ENCODE measurements at regions not wholly inside any gene's neighbourhood (a gene's known extent, or its start where the extent isn't known, plus 50 kb on each side); places are given as distances from the start of the nearest gene placed in this dataset.
"Not testable (repeated sequence)": the region's sequence is repeated elsewhere in the genome, so short reads cannot be mapped to it uniquely, and the experiment has no call there.

DNA sequence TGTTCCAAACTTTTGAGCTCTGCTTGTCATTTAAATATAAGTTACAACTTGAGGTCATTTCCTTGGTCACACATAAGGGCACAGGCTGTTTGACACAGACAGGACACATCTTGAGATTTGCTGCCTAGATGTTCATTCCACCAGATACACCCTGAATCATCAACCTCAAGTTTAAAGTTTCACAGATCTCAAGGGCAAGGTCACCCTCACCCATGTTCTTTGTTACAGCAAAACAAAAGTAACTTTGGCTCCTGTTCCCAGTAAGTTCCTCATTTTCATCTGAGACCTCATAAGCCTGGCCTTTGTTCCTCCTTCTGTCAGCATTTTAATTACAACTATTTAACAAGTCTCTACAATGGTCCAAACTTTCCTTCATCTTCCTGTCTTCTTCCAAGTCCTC is 106.7 kb upstream of the CTSV start:
- peak overlapping the region; percentile 8 for H3K27ac ChIP-seq (ENCODE audit: low read length)
- H3K4me3 ChIP-seq (ENCODE audit: low read length); H3K36me3 ChIP-seq (ENCODE audit: control insufficient read depth, insufficient read depth, low read length); H3K9me3 ChIP-seq (ENCODE audit: control insufficient read depth, low read depth, low read length); H3K27me3 ChIP-seq (ENCODE audit: control insufficient read depth, insufficient read depth, low read length): not testable (repeated sequence)
- DNase-seq = peak in 1 of 2 donors; percentile 22
- peaks cover 39% of the 10 kb centered on the region for H3K4me1 ChIP-seq (ENCODE audit: control insufficient read depth, insufficient read depth, low read length)

DNA sequence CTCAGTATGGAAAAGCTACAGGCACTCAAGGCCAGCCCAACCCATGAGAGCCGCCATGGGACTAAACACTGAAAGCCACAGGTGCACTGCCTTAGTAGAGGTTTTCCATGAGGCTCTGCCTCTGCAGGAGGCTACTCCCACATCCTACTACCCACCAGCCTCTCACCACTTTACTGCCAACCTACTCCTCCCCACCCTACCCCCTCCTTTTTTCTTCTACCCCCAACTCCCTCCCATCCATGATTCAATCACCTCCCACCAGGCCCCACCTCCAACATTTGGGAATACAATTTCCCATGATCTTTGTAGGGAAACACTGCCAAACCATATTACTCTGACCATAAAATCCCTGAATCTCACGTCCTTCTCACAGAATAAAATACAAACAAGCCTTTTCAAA is 101.6 kb upstream of the CTSV start:
- Histone ChIP-seq H3K4me1 (ENCODE audit: control insufficient read depth, insufficient read depth, low read length) (peaks cover 10% of the 10 kb centered on the region), H3K9me3 (ENCODE audit: control insufficient read depth, low read depth, low read length) (no peaks in the 10 kb centered on the region), H3K27me3 (ENCODE audit: control insufficient read depth, insufficient read depth, low read length) (no peaks in the 10 kb centered on the region), H3K4me3 (ENCODE audit: low read length) (no peak overlapping the region), H3K36me3 (ENCODE audit: control insufficient read depth, insufficient read depth, low read length) (no peaks in the 10 kb centered on the region), H3K27ac (ENCODE audit: low read length) (no peak overlapping the region)
- no peak for DNase-seq
- no CpG with 5 or more reads among the region's 2 CpGs for WGBS (ENCODE audit: insufficient coverage, low lambda C conversion rate)

DNA sequence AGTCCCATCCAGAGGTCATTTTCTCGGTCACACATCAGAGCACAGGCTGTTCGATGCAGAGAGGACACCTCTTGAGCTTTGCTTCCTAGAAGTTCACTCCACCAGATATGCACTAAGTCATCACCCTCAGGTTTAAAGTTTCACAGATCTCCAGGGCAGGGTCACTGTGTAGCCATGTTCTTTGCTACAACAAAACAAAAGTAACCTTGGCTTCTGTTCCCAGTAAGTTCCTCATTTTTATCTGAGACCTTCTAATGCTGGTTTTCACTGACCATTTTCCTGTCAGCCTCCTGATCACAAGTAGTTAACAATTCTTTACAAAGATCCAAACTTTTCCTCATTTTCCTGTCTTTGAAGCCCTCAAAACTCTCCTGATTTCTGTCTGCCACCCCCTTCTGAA is 97.5 kb upstream of the CTSV start:
- H3K4me1 ChIP-seq (ENCODE audit: control insufficient read depth, insufficient read depth, low read length) = peaks cover 4% of the 10 kb centered on the region
- DNase-seq = peak in 1 of 2 donors; percentile 36
- H3K9me3 ChIP-seq (ENCODE audit: control insufficient read depth, low read depth, low read length) = no peaks in the 10 kb centered on the region
- no CpG with 5 or more reads among the region's 2 CpGs for WGBS (ENCODE audit: insufficient coverage, low lambda C conversion rate)
- no peak overlapping the region for H3K4me3 ChIP-seq (ENCODE audit: low read length)
- H3K27me3 ChIP-seq (ENCODE audit: control insufficient read depth, insufficient read depth, low read length) = no peaks in the 10 kb centered on the region
- no peaks in the 10 kb centered on the region for H3K36me3 ChIP-seq (ENCODE audit: control insufficient read depth, insufficient read depth, low read length)
- peak overlapping the region; percentile 46 for H3K27ac ChIP-seq (ENCODE audit: low read length)

DNA sequence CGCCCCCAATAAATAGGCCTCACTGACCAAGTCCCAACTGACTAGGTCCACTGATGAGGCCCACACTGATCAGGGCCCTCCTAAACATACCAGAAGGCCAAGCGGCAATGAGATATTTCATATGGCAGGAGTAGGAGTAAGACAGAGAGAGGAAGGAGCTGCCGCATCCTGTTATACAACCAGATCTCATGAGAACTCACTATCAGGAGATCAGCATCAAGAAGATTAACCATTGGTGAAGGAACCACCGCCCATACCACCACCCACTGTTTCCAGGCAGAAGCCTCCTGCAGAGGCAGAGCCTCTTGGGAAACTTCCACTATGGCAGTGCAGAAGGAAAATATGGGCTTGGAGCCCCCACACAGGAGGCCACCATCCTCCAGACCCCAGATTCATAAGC is 95.0 kb upstream of the CTSV start:
- not testable (repeated sequence) for H3K4me1 ChIP-seq (ENCODE audit: control insufficient read depth, insufficient read depth, low read length); DNase-seq; H3K27ac ChIP-seq (ENCODE audit: low read length); H3K27me3 ChIP-seq (ENCODE audit: control insufficient read depth, insufficient read depth, low read length); H3K36me3 ChIP-seq (ENCODE audit: control insufficient read depth, insufficient read depth, low read length); H3K4me3 ChIP-seq (ENCODE audit: low read length)
- peaks cover 13% of the 10 kb centered on the region for H3K9me3 ChIP-seq (ENCODE audit: control insufficient read depth, low read depth, low read length)
- no CpG with 5 or more reads among the region's 4 CpGs for WGBS (ENCODE audit: insufficient coverage, low lambda C conversion rate)

DNA sequence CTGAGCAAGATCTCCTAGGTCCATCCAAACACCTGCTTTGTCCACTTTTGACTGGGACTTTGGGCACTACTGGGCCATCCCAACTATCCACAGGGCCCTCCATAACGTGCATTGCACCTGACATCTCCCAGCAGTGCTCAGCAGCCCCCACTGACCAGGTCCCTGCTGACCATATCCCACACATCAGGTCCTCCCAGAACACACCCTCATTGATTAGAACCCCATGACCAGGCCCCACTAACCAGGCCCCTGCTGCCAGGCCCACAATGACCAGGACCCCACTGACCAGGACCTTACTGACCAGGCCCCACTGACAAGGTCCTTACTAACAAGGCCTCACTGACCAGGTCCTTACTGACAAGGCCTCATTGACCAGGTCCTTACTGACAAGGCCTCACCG is 93.9 kb upstream of the CTSV start:
- no peak for DNase-seq
- Histone ChIP-seq H3K4me3 (ENCODE audit: low read length) (no peak overlapping the region), H3K4me1 (ENCODE audit: control insufficient read depth, insufficient read depth, low read length) (peaks cover 4% of the 10 kb centered on the region), H3K9me3 (ENCODE audit: control insufficient read depth, low read depth, low read length) (peaks cover 13% of the 10 kb centered on the region), H3K27me3 (ENCODE audit: control insufficient read depth, insufficient read depth, low read length) (no peaks in the 10 kb centered on the region), H3K36me3 (ENCODE audit: control insufficient read depth, insufficient read depth, low read length) (no peaks in the 10 kb centered on the region), H3K27ac (ENCODE audit: low read length) (no peak overlapping the region)
- WGBS (ENCODE audit: insufficient coverage, low lambda C conversion rate) = no CpG with 5 or more reads among the region's 2 CpGs

DNA sequence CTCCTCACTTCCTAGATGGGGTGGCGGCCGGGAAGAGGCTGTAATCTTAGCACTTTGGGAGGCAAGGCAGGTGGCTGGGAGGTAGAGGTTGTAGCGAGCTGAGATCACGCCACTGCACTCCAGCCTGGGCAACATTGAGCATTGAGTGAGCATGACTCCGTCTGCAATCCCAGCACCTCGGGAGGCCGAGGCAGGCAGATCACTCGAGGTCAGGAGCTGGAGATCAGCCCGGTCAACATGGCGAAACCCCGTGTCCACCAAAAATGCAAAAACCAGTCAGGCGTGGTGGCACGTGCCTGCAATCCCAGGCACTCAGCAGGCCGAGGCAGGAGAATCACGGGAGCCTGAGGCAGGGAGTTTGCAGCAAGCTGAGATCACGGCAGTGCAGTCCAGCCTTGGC is 91.9 kb upstream of the CTSV start:
- H3K27me3 ChIP-seq (ENCODE audit: control insufficient read depth, insufficient read depth, low read length); DNase-seq; H3K36me3 ChIP-seq (ENCODE audit: control insufficient read depth, insufficient read depth, low read length); H3K27ac ChIP-seq (ENCODE audit: low read length); H3K4me3 ChIP-seq (ENCODE audit: low read length); H3K4me1 ChIP-seq (ENCODE audit: control insufficient read depth, insufficient read depth, low read length): not testable (repeated sequence)
- WGBS (ENCODE audit: insufficient coverage, low lambda C conversion rate) = 60% methylated on average over 1 of the region's 16 CpGs
- H3K9me3 ChIP-seq (ENCODE audit: control insufficient read depth, low read depth, low read length) = peaks cover 13% of the 10 kb centered on the region

DNA sequence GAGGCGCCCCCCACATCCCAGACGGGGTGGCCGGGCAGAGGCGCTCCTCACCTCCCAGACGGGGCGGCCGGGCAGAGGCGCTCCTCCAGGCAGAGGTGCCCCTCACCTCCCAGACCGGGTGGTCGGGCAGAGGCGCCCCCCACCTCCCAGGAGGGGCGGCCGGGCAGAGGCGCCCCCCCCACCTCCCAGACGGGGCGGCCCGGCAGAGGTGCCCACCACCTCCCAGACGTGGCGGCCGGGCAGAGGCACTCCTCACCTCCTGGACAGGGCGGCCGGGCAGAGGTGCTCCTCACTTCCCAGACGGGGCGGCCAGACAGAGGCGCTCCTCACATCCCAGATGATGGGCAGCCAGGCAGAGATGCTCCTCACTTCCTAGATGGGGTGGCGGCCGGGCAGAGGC is 91.4 kb upstream of the CTSV start:
- not testable (repeated sequence) for H3K27me3 ChIP-seq (ENCODE audit: control insufficient read depth, insufficient read depth, low read length)

DNA sequence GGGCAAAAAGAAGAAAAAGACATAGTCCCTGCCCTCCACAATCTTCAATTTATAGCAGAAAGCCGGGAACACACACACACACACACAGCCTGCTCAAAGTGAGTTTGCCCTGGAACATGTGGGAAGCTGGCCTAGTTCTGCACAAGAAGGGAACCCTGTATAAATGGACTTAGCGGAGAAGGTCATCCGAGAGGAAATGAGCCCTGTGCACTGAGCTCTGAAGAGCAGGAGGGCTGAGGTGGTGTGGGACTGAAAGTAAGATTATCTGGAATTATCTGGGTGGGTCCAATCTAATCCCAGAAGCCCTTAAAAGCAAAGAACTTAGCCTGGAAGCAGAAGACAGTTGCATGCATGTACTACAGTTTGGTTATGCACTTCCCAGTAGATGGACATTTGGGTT is 90.0 kb upstream of the CTSV start:
- H3K36me3 ChIP-seq (ENCODE audit: control insufficient read depth, insufficient read depth, low read length) = no peaks in the 10 kb centered on the region
- no peak overlapping the region for H3K27ac ChIP-seq (ENCODE audit: low read length)
- H3K9me3 ChIP-seq (ENCODE audit: control insufficient read depth, low read depth, low read length) = peaks cover 13% of the 10 kb centered on the region
- H3K4me1 ChIP-seq (ENCODE audit: control insufficient read depth, insufficient read depth, low read length) = peaks cover 4% of the 10 kb centered on the region
- no peak for DNase-seq
- no peaks in the 10 kb centered on the region for H3K27me3 ChIP-seq (ENCODE audit: control insufficient read depth, insufficient read depth, low read length)
- WGBS (ENCODE audit: insufficient coverage, low lambda C conversion rate) = no CpG with 5 or more reads among the region's 3 CpGs
- no peak overlapping the region for H3K4me3 ChIP-seq (ENCODE audit: low read length)

More for the DNA sequence above, 91.4 kb upstream of the CTSV start:
- H3K4me3 ChIP-seq (ENCODE audit: low read length); H3K4me1 ChIP-seq (ENCODE audit: control insufficient read depth, insufficient read depth, low read length); DNase-seq; H3K36me3 ChIP-seq (ENCODE audit: control insufficient read depth, insufficient read depth, low read length); H3K27ac ChIP-seq (ENCODE audit: low read length): not testable (repeated sequence)
- H3K9me3 ChIP-seq (ENCODE audit: control insufficient read depth, low read depth, low read length) = peaks cover 13% of the 10 kb centered on the region
- WGBS (ENCODE audit: insufficient coverage, low lambda C conversion rate) = no CpG with 5 or more reads among the region's 27 CpGs

DNA sequence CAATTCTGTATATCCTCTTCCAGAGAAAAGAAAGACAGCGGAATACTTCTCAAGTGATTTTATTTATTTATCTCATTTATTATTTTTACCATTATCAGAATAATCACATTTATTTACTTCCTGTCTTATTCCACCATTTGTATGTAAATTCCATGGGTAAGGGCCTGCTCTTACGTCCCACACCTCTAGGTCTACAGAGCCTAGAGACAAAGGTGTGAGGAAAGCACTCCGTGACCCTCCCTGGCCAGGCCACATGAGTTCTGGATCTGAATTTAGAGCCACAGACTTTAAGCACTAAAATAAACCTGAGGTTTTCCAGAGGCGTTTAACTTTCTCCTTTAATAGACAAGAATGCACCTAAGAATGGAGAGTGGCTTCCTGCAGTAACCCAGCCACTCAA is 85.3 kb upstream of the CTSV start:
- H3K4me1 ChIP-seq (ENCODE audit: control insufficient read depth, insufficient read depth, low read length) = no peaks in the 10 kb centered on the region
- H3K27ac ChIP-seq (ENCODE audit: low read length) = no peak overlapping the region
- H3K9me3 ChIP-seq (ENCODE audit: control insufficient read depth, low read depth, low read length) = no peaks in the 10 kb centered on the region
- 100% methylated on average over 1 of the region's 4 CpGs for WGBS (ENCODE audit: insufficient coverage, low lambda C conversion rate)
- no peaks in the 10 kb centered on the region for H3K27me3 ChIP-seq (ENCODE audit: control insufficient read depth, insufficient read depth, low read length)
- no peak for DNase-seq
- H3K4me3 ChIP-seq (ENCODE audit: low read length) = no peak overlapping the region
- H3K36me3 ChIP-seq (ENCODE audit: control insufficient read depth, insufficient read depth, low read length) = no peaks in the 10 kb centered on the region

DNA sequence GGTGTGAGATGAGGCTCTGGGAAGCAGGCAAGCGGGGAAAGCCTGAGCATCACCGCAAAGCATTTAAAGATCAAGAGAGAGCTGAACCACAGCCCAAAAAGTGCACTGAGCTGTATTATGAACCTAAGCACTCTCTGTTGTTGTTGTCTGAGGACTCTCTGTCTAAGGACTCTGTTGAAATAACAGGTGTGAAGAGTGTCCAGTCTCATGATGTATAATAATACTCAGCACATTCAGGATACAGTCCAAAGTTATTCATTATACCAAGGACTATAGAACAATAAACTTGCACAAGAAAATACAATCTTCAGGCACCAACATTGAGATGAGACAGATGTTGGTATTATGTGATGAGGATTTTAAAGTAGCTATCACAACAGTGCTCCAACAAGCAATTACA is 71.8 kb upstream of the CTSV start:
- peaks cover 3% of the 10 kb centered on the region for H3K4me1 ChIP-seq (ENCODE audit: control insufficient read depth, insufficient read depth, low read length)
- H3K4me3 ChIP-seq (ENCODE audit: low read length) = no peak overlapping the region
- H3K36me3 ChIP-seq (ENCODE audit: control insufficient read depth, insufficient read depth, low read length) = no peaks in the 10 kb centered on the region
- no peaks in the 10 kb centered on the region for H3K27me3 ChIP-seq (ENCODE audit: control insufficient read depth, insufficient read depth, low read length)
- H3K9me3 ChIP-seq (ENCODE audit: control insufficient read depth, low read depth, low read length) = no peaks in the 10 kb centered on the region
- peak overlapping the region; percentile 92 for H3K27ac ChIP-seq (ENCODE audit: low read length)
- DNase-seq = peak; percentile 55 to 76
- WGBS (ENCODE audit: insufficient coverage, low lambda C conversion rate) = no CpG with 5 or more reads among the region's 2 CpGs

DNA sequence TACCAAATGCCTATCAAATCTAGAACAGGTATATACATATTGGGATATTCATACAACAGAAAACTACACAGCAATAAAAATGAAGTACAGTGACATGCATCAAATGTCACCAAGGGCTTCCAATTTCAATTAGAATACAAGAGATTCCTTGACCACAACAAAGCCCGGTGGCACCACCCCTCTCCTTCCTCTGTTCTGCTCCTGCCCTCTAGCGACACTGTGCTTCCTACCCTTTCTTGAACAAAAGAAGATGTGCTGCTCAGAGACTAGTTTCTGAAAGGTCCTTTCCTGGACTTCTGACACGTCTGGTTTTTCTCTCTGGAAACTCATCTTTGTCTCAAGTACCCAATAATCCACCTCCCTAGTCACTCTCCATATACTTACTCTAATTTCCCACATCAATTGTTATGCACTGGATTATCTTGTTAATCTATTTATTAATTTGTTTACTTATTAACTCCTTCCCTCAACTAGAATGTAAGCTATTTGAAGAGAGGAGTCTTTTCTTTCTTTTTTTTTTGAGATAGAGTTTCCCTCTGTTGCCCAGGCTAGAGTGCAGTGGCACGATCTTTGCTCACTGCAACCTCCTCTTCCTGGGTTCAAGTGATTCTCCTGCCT is 70.4 kb upstream of the CTSV start:
- H3K9me3 ChIP-seq (ENCODE audit: control insufficient read depth, low read depth, low read length) = no peaks in the 10 kb centered on the region
- H3K27ac ChIP-seq (ENCODE audit: low read length) = peak overlapping the region; percentile 92
- peaks cover 3% of the 10 kb centered on the region for H3K4me1 ChIP-seq (ENCODE audit: control insufficient read depth, insufficient read depth, low read length)
- whole genome bisulfite sequencing (ENCODE audit: insufficient coverage, low lambda C conversion rate) = no CpG with 5 or more reads among the region's 4 CpGs
- H3K36me3 ChIP-seq (ENCODE audit: control insufficient read depth, insufficient read depth, low read length) = no peaks in the 10 kb centered on the region
- DNase-seq = peak; percentile 30 to 54
- H3K27me3 ChIP-seq (ENCODE audit: control insufficient read depth, insufficient read depth, low read length) = no peaks in the 10 kb centered on the region
- no peak overlapping the region for H3K4me3 ChIP-seq (ENCODE audit: low read length)

All from large intestine (tissue), 3 donors.